OCI-LY7 (cell line): ENCODE measurements at regions not wholly inside any gene's neighbourhood (a gene's known extent, or its start where the extent isn't known, plus 50 kb on each side); places are given as distances from the start of the nearest gene placed in this dataset.

Experiments used
- BruUV-seq: library from RNA; stranded (reverse); fragments of 400-500 nt; replicated peaks from 2 replicates; lab custom pipeline; 2021; lab: Mats Ljungman, UMichigan
- CTCF ChIA-PET: fragments of 300-600 bp; sonication (Branson Sonifier 250); formaldehyde crosslinking; loops from one replicate; lab custom pipeline; 2022; ENCODE audit warnings: antibody characterized with exemption; ENCODE audit not compliant: unreplicated experiment; lab: Charles Lee
- POLR2A ChIA-PET: fragments of 300-600 bp; sonication (Branson Sonifier 250); formaldehyde crosslinking; loops from one replicate; lab custom pipeline; 2022; ENCODE audit warnings: antibody characterized with exemption; lab: Charles Lee
- DNase-seq: peaks from one replicate; pipeline ENCODE4 v3.0.0-alpha.2; 2015; ENCODE audit warnings: low spot score
- H2AFZ ChIP-seq: fragments of 200-600 bp; sonication (generic), shearing (Covaris generic); 2 replicates; pipeline ENCODE4 v1.6.1; 2014; ENCODE audit warnings: mild to moderate bottlenecking, antibody characterized with exemption, low read length, moderate library complexity
- H3K27ac ChIP-seq: fragments of 200-600 bp; sonication (generic); 2 replicates; pipeline ENCODE4 v1.5.1; 2014; ENCODE audit warnings: mixed run types, low read depth, mild to moderate bottlenecking, moderate library complexity, low read length, inconsistent platforms; ENCODE audit not compliant: poor library complexity, severe bottlenecking
- H3K36me3 ChIP-seq: fragments of 200-600 bp; sonication (generic); 2 replicates; pipeline ENCODE4 v1.6.1; 2014; ENCODE audit warnings: mild to moderate bottlenecking, antibody characterized with exemption, low read length, moderate library complexity, mixed read lengths; ENCODE audit not compliant: insufficient read depth
- H3K4me1 ChIP-seq: fragments of 200-600 bp; sonication (generic); 2 replicates; pipeline ENCODE4 v1.5.1; 2014; ENCODE audit warnings: mild to moderate bottlenecking, low read length; ENCODE audit not compliant: insufficient read depth, poor library complexity, severe bottlenecking
- H3K4me2 ChIP-seq: fragments of 200-600 bp; sonication (generic); 2 replicates; pipeline ENCODE4 v1.6.1; 2014; ENCODE audit warnings: mild to moderate bottlenecking, low read length
- H3K4me3 ChIP-seq: fragments of 200-600 bp; sonication (generic); 2 replicates; pipeline ENCODE4 v1.5.1; 2014; ENCODE audit warnings: mild to moderate bottlenecking, low read depth, low read length; ENCODE audit not compliant: poor library complexity, severe bottlenecking
- H3K79me2 ChIP-seq: fragments of 200-600 bp; sonication (generic); 2 replicates; pipeline ENCODE4 v1.6.1; 2016; ENCODE audit warnings: low read depth, mild to moderate bottlenecking, low read length, moderate library complexity, mixed read lengths; ENCODE audit not compliant: insufficient read depth
- H3K9me2 ChIP-seq: fragments of 200-600 bp; sonication (generic); 2 replicates; pipeline ENCODE4 v1.6.1; 2016; ENCODE audit warnings: mild to moderate bottlenecking, low read length, mixed read lengths; ENCODE audit not compliant: insufficient read depth
- H3K9me3 ChIP-seq: fragments of 200-600 bp; sonication (generic); 2 replicates; pipeline ENCODE4 v1.6.1; 2014; ENCODE audit warnings: mild to moderate bottlenecking, mixed run types, low read length, mixed read lengths
- H4K20me1 ChIP-seq: fragments of 200-600 bp; sonication (generic); 2 replicates; pipeline ENCODE4 v1.6.1; 2014; ENCODE audit warnings: mild to moderate bottlenecking, antibody characterized with exemption, low read length, moderate library complexity, mixed read lengths; ENCODE audit not compliant: insufficient read depth
- CTCF ChIP-seq: fragments of 200-600 bp; sonication (generic); conservative IDR thresholded peaks from 2 replicates; pipeline ENCODE4 v1.5.1; 2014; ENCODE audit warnings: mild to moderate bottlenecking, antibody characterized with exemption, low read length, moderate library complexity, mixed read lengths
- EZH2phosphoT487 ChIP-seq: fragments of 200-600 bp; sonication (generic); IDR thresholded peaks from 2 replicates; pipeline ENCODE4 v1.6.1; 2018; ENCODE audit warnings: low read depth, borderline replicate concordance, mild to moderate bottlenecking, mixed run types, antibody characterized with exemption, low read length, moderate library complexity, mixed read lengths
- intact Hi-C: fragments of 100-400 bp; cut with micrococcal nuclease; formaldehyde crosslinking; loops from one replicate; pipeline ENCODE4 v1.10.0; 2022; ENCODE audit not compliant: unreplicated experiment

GRCh38 chr2:8406271-8406670 is 275.6 kb upstream of the ID2 start:
- Histone ChIP-seq H3K4me1 (peaks cover 14% of the 10 kb centered on the region), H3K36me3 (no peaks in the 10 kb centered on the region), H3K4me3 (no peak overlapping the region), H3K9me3 (no peaks in the 10 kb centered on the region), H3K27ac (no peak overlapping the region), H4K20me1 (no peaks in the 10 kb centered on the region), H2AFZ (no peak overlapping the region), H3K9me2 (no peaks in the 10 kb centered on the region), H3K4me2 (no peak overlapping the region), H3K79me2 (no peaks in the 10 kb centered on the region)
- ChIA-PET POLR2A (interaction anchor here (0.8 to 1.7 kb wide), 3 partner anchors 9 to 106 kb away, joined by 4 to 5 read pairs (median 4); no protein-coding TSS in a partner anchor), CTCF (interaction anchor here (1.4 kb wide), 1 partner anchor 105 kb away, joined by 3 read pairs; no protein-coding TSS in a partner anchor)
- no TSS peak for BruUV-seq
- intact Hi-C loops: no loop called here
- DNase-seq: no peak
- TF ChIP-seq CTCF (no peak), EZH2phosphoT487 (no peak)

- BruUV-seq: no TSS peak
- Histone ChIP-seq H4K20me1 (no peaks in the 10 kb centered on the region), H3K36me3 (no peaks in the 10 kb centered on the region), H3K4me1 (peaks cover 14% of the 10 kb centered on the region), H2AFZ (no peak overlapping the region), H3K9me2 (no peaks in the 10 kb centered on the region), H3K79me2 (no peaks in the 10 kb centered on the region), H3K27ac (no peak overlapping the region), H3K4me3 (no peak overlapping the region), H3K4me2 (no peak overlapping the region), H3K9me3 (no peaks in the 10 kb centered on the region)
- TF ChIP-seq EZH2phosphoT487 (no peak), CTCF (no peak)
- no peak for DNase-seq
- POLR2A ChIA-PET: interaction anchor here (0.6 to 1.7 kb wide), 5 partner anchors 8 to 213 kb away, joined by 3 to 5 read pairs (median 3); no protein-coding TSS in a partner anchor
- intact Hi-C loops: no loop called here
- CTCF ChIA-PET: interaction anchor here (1.3 to 1.4 kb wide), 2 partner anchors 36 to 106 kb away, joined by 3 read pairs; no protein-coding TSS in a partner anchor
Observed at GRCh38 chr2:8407332-8407731, 274.5 kb upstream of the ID2 start.
